Dendritic cell treated with granulocyte-macrophage colony-stimulating factor and Interleukin-4, amounts not matched to agents 40 ng/mL and 50 ng/mL, for 4 days (primary cell): ENCODE measurements at regions not wholly inside any gene's neighbourhood (a gene's known extent, or its start where the extent isn't known, plus 50 kb on each side); places are given as distances from the start of the nearest gene placed in this dataset.

Experiments used
- H3K27ac Mint-ChIP-seq: one replicate; pipeline ENCODE4 v1.8.0; 2022; ENCODE audit warnings: mild to moderate bottlenecking, mixed read lengths
- H3K27me3 Mint-ChIP-seq: one replicate; pipeline ENCODE4 v1.8.0; 2022; ENCODE audit warnings: mild to moderate bottlenecking, mixed read lengths
- H3K36me3 Mint-ChIP-seq: one replicate; pipeline ENCODE4 v1.8.0; 2022; ENCODE audit warnings: low read depth, mixed read lengths
- H3K4me1 Mint-ChIP-seq: one replicate; pipeline ENCODE4 v1.8.0; 2022; ENCODE audit warnings: low read depth, mixed read lengths
- H3K4me3 Mint-ChIP-seq: one replicate; pipeline ENCODE4 v1.8.0; 2022; ENCODE audit warnings: mild to moderate bottlenecking, moderate library complexity, mixed read lengths
- H3K9me3 Mint-ChIP-seq: one replicate; pipeline ENCODE4 v1.8.0; 2022; ENCODE audit warnings: mixed read lengths
- intact Hi-C: fragments of 100-400 bp; cut with micrococcal nuclease; formaldehyde crosslinking; loops from one replicate; pipeline ENCODE4 v1.15.0; 2022

DNA sequence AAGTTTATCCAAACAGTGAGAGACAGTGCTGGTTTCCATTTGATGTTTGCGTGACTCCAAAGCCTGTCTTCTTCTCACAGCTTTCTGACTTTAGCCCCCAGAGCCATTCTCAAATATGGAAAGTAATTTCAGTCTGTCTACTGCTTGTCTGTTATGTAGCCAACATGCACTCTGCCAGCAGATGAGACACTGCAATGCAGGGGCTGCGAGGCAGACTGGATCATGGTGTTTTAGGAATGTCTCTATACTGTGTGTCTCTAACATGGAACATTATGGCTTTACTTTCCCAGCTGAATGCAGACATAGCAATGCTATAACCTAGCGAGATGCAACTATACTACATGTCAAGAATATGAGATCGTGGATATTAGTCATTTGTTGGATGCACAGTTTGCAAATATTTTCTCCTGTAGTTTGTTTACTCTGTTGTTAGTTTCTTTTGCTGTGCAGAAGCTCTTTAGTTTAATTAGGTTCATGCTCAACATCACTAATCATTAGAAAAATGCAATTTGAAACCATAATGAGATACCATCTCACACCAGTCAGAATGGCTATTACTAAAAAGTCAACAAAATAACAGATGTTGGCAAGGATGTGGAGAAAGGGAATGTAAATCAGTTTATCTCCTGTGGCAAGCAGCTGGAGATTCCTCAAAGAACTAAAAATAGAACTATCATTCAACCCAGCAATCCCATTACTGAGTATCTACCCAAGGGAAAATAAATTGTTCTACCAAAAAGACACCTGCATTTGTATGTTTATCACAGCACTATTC is 235.8 kb upstream of the TMTC1 start:
- Mint-ChIP-seq H3K27ac (no peak overlapping the region), H3K9me3 (no peaks in the 10 kb centered on the region), H3K27me3 (no peaks in the 10 kb centered on the region), H3K4me1 (no peaks in the 10 kb centered on the region), H3K4me3 (no peak overlapping the region), H3K36me3 (no peaks in the 10 kb centered on the region)
- intact Hi-C loops, result no loop called here

DNA sequence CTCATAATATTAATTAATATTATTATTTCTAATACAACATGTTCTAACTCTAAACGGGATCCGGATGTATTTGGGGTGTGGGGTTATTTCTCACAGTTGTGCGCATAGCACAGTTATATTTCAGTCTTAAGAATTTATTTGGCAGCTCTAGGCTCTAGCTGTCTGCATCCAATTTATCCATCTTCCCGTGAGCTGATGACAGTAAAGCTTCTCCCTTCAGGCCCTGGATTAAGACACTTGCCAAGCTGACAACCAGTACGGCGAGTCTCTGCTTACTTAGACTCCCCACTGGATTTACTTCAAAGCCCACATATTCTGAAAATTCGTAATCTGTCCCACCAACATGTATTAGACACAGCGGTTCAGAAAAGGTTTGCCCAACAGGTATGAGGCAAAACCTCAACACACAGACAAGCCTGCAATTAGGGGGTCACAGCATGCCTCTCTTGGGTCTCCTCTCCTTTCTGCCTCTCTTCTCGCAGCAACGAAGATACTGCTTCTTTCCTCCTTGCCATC is 232.9 kb upstream of the TMTC1 start:
- intact Hi-C loops, result no loop called here
- Mint-ChIP-seq H3K36me3 (no peaks in the 10 kb centered on the region), H3K4me1 (no peaks in the 10 kb centered on the region), H3K4me3 (no peak overlapping the region), H3K27me3 (no peaks in the 10 kb centered on the region), H3K9me3 (no peaks in the 10 kb centered on the region), H3K27ac (no peak overlapping the region)

DNA sequence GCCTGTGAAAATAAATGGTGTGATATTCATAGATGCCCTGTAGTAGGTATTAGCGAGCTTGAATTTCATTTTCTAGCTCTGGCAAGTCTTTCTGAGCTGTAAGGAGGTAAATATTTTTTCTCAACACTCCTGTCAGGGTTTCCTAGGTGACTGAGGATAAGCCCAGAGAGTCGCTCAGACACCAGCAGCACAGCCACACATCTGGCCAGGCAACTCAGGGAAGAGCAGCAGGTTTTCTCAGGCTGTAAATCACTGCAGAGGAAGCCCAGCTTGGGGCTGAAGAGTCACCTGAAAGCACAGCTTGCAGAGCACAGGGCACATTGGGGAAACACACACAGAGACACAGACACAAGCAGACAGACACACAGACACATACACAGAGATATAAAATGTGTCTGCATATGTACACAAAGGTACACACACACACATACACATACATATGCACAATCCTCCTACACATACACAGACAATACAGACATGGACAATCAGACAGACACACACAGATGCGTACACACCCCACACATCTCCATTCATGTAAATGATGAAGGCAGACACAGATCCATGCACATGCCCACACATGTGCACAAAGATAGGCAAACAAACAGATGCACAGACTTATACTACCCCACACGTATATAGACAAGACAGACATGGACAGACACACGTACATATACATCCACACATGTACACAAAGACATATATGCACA is 232.0 kb upstream of the TMTC1 start:
- H3K4me1 Mint-ChIP-seq, result no peaks in the 10 kb centered on the region
- H3K27ac Mint-ChIP-seq, result no peak overlapping the region
- no peaks in the 10 kb centered on the region for H3K36me3 Mint-ChIP-seq
- intact Hi-C loops, result no loop called here
- H3K27me3 Mint-ChIP-seq, result no peaks in the 10 kb centered on the region
- no peak overlapping the region for H3K4me3 Mint-ChIP-seq
- H3K9me3 Mint-ChIP-seq, result no peaks in the 10 kb centered on the region

DNA sequence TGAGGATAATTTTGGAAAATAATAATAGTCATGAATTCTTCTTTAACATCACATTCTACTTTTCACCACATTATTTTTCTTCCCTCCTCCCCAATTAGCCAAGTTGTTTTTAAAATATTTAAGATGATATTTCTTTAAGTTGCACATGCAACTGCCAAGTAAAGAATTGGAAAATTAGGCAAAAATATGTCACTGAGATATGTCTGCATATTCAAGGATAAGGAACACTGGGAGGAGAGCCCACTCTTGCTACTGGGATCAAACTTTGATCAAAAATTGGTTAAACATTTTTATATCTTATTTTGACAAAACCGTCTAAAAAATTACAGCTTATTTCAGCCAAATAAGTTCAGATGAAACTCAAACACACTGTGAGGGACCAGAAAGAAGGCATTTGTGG is 231.2 kb upstream of the TMTC1 start:
- Mint-ChIP-seq H3K9me3 (no peaks in the 10 kb centered on the region), H3K4me1 (no peaks in the 10 kb centered on the region), H3K36me3 (no peaks in the 10 kb centered on the region), H3K27ac (no peak overlapping the region), H3K4me3 (no peak overlapping the region), H3K27me3 (no peaks in the 10 kb centered on the region)
- intact Hi-C loops, result no loop called here

DNA sequence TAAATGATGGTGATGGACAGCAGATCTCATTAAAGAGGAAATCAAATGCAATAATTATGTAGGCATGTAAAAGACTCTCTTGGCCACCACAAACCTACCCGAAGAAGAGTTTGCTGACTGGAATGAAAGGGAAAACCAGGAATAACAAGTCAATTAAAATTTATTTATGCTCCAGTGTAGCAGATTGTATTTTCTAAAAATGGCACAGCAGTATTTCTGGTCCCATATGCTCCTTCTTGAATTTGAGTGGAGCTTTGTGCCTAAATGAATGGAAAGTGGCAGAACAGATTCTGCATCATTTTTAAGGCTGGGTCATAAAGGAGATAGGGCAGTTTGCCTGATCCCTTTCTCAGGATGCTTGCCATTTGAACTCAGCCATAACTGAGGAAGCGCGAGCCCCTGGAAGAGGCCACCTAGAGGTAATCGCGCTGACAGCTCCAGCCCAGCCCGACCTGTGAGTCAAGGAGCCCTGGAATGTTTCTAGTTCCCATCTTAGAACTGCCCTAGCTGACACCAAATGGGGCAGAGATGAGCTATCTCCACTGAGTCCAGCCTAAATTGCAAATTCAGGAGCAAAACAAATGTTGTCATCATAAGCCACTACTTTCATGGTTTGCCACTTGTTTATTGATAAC is 229.2 kb upstream of the TMTC1 start:
- no peak overlapping the region for H3K4me3 Mint-ChIP-seq
- no peaks in the 10 kb centered on the region for H3K27me3 Mint-ChIP-seq
- no peak overlapping the region for H3K27ac Mint-ChIP-seq
- H3K36me3 Mint-ChIP-seq, result no peaks in the 10 kb centered on the region
- no peaks in the 10 kb centered on the region for H3K4me1 Mint-ChIP-seq
- intact Hi-C loops, result no loop called here
- H3K9me3 Mint-ChIP-seq, result no peaks in the 10 kb centered on the region

DNA sequence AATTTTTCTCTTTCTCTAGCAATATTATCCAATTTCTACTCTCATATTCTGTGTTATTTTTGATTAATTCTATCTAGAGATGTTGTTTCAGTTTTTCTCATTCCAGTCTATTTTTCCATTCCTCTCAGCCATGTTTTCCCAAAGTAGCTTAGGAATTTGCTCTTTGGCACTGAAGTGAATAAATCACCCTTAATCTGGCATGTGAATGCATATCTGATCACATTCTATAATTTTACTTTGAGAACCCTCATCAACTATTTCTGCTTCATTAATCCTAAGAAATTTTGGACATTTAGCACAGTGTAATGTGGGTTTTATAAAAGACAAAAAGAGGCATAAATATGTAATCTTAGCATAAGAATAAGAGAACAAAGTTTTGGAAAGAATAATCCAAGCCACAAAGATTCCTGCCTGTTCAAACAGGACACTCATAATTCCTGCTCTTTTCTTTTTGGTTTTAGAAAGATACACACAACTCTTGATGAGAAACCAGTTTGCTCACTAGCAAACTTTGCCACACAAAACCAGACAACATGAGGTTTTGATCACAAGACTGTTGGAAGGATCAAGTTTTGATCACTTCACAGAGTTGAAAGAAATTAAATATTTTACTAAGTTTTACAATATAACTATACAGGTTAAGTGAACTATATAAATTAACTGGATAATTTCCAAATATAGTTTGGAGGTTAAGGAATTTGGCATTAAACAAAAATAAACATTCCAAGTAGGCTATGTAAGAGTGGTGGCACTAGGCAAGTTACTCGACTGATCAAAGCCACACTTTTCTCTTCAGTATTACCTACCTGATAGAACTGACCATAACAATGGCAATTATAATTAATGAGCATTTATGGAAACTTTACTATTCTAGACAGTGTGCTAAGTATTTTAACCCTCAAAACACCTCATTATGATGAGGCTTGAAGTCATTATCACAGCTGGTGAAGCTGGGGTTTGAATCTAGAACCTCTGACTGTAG is 226.6 kb upstream of the TMTC1 start:
- intact Hi-C loops, result no loop called here
- H3K27me3 Mint-ChIP-seq, result no peaks in the 10 kb centered on the region
- H3K27ac Mint-ChIP-seq, result no peak overlapping the region
- no peaks in the 10 kb centered on the region for H3K9me3 Mint-ChIP-seq
- H3K4me1 Mint-ChIP-seq, result no peaks in the 10 kb centered on the region
- H3K36me3 Mint-ChIP-seq, result no peaks in the 10 kb centered on the region
- no peak overlapping the region for H3K4me3 Mint-ChIP-seq

DNA sequence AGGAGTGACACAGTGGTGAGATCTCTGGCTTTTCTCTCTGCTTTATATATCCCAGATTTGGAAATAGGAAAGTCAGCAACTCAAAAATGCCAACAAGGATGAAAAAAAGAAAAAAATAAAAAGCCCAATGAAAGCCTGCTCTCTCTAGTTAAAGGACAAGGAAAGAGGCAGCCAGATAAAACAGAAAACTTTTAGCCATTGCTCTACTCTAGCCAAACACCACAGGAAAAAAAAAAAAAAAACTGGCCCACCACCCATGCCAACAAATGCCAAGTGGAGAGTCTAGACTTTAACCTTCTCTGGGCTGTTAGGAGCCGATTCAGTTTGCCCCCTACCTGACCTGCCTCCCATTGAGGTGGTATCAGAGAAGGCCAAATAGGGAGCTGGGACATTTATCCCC is 222.3 kb upstream of the TMTC1 start:
- intact Hi-C loops, result no loop called here
- H3K4me1 Mint-ChIP-seq, result no peaks in the 10 kb centered on the region
- no peaks in the 10 kb centered on the region for H3K36me3 Mint-ChIP-seq
- H3K27ac Mint-ChIP-seq, result no peak overlapping the region
- H3K27me3 Mint-ChIP-seq, result no peaks in the 10 kb centered on the region
- no peak overlapping the region for H3K4me3 Mint-ChIP-seq
- H3K9me3 Mint-ChIP-seq, result no peaks in the 10 kb centered on the region

DNA sequence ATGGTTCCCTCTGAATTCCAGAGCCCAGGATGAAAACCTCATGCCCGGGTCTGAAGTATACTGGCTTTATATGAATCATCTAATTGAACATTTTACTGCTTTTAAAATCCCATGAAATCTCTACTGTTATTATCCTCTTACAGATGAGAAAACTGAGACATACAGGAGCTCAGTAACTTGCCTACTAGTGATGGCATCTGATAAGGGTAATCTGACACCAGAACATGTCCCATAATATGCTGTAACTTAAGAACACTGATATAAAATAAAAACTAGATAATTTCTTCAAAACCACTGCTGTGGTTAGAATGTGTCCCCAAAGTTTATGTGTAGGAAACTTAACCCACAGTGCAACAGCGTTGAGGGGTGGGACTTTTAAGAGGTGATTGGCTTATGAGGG is 219.6 kb upstream of the TMTC1 start:
- no peaks in the 10 kb centered on the region for H3K36me3 Mint-ChIP-seq
- intact Hi-C loops, result no loop called here
- no peak overlapping the region for H3K27ac Mint-ChIP-seq
- no peaks in the 10 kb centered on the region for H3K4me1 Mint-ChIP-seq
- no peaks in the 10 kb centered on the region for H3K9me3 Mint-ChIP-seq
- no peaks in the 10 kb centered on the region for H3K27me3 Mint-ChIP-seq
- no peak overlapping the region for H3K4me3 Mint-ChIP-seq

DNA sequence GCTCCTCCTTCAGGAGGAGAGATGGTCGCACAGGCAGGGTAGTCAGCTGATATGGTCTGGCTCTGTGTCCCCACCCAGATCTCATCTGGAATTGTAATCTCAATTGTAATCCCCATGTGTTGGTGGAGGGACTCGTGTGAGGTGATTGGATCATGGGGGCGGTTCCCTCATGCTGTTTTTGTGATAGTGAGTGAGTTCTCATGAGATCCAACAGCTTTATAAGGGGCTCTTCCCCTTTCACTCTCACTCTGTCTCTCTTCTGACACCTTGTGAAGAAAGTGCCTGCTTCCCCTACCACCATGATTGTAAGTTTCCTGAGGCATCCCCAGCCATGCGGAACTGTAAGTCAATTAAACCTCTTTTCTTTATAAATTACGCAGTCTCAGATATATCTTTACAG is 218.9 kb upstream of the TMTC1 start:
- H3K27me3 Mint-ChIP-seq, result no peaks in the 10 kb centered on the region
- intact Hi-C loops, result no loop called here
- H3K36me3 Mint-ChIP-seq, result no peaks in the 10 kb centered on the region
- H3K27ac Mint-ChIP-seq, result no peak overlapping the region
- no peaks in the 10 kb centered on the region for H3K4me1 Mint-ChIP-seq
- no peaks in the 10 kb centered on the region for H3K9me3 Mint-ChIP-seq
- H3K4me3 Mint-ChIP-seq, result no peak overlapping the region

DNA sequence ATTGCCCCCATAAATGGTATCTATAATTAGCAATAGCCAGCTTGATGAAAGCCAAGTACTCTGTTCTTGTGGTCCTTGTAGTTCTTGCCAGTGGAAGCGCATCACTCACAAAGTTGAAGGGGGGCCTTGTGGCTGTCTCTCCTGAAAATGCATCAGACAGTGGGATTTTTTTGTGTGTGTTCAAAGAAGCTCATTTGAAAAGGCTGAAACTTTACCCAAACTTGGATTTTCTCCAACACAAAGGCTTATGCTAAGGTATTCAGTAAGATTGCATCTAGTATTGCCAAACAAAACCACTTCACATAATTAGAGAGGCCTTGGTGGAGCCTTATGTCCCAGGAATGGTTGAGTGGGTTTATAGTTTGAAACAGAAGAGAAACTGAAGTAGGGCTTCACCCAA is 216.7 kb upstream of the TMTC1 start:
- H3K36me3 Mint-ChIP-seq, result no peaks in the 10 kb centered on the region
- H3K4me3 Mint-ChIP-seq, result no peak overlapping the region
- no peaks in the 10 kb centered on the region for H3K9me3 Mint-ChIP-seq

DNA sequence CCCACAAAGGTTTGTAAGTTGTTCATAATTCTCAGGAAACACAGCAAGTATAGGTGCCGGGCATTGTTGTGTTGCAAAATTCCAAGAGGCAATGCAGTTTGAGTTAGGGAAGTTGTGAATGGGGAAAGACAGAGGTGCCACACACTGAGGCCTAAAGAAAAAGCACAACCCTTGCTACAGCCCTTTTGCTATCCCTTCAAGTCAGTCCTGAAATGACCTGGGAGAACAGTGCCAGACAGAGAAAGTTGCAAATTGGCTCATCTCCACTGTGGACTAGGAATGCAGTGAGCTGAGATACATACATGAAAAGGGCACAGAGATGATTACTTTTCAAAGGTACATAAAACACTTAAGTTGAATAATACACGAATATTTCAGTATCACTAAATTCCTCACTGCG is 213.3 kb upstream of the TMTC1 start:
- H3K36me3 Mint-ChIP-seq, result no peaks in the 10 kb centered on the region
- H3K27me3 Mint-ChIP-seq, result no peaks in the 10 kb centered on the region

More for the DNA sequence above, 216.7 kb upstream of the TMTC1 start:
- no peaks in the 10 kb centered on the region for H3K27me3 Mint-ChIP-seq
- no peak overlapping the region for H3K27ac Mint-ChIP-seq
- intact Hi-C loops, result no loop called here
- H3K4me1 Mint-ChIP-seq, result no peaks in the 10 kb centered on the region

DNA sequence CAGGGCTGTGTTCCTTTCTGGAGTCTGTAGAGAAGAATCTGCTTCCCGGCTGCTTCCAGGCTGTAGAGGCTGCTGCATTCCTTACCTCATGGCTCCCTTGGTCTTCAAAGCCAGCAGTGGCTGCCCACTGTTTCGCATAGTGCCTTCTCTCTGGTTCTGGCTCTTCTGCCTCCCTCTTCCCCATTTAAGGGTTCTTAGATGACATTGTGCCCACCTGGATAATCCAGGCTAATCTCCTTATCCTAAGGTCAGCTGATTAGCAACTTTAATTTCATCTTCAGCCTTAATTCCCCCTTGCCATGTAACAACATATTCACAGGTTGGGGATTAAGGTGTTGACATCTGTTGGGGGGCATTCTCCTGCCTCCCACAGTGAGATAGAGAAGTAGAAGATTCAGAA is 208.6 kb upstream of the TMTC1 start:
- Mint-ChIP-seq H3K9me3 (no peaks in the 10 kb centered on the region), H3K36me3 (no peaks in the 10 kb centered on the region), H3K27ac (no peak overlapping the region), H3K4me3 (no peak overlapping the region), H3K4me1 (no peaks in the 10 kb centered on the region), H3K27me3 (no peaks in the 10 kb centered on the region)
- intact Hi-C loops, result no loop called here

More for the DNA sequence above, 213.3 kb upstream of the TMTC1 start:
- Mint-ChIP-seq H3K4me3 (no peak overlapping the region), H3K27ac (no peak overlapping the region), H3K9me3 (no peaks in the 10 kb centered on the region), H3K4me1 (no peaks in the 10 kb centered on the region)
- intact Hi-C loops, result no loop called here

DNA sequence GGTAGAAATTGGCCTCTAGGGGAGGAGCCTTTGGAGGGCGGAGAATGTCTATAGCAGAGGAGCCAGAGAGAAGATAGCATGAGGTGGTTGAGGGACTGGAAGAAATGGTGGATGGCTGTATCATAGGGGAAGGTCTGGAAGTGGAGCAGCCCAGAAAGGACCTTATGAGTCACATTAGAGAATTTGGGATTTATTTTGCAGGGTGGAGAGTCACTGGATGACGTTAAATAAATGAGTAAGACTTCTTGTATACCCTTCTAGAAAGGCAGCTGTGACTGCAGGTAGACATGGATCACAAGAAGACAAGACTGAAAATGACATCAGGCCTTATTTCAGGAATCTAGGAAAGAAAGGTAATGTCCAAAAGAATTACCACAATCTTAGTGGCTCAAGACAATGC is 208.2 kb upstream of the TMTC1 start:
- Mint-ChIP-seq H3K9me3 (no peaks in the 10 kb centered on the region), H3K36me3 (no peaks in the 10 kb centered on the region), H3K4me3 (no peak overlapping the region), H3K4me1 (no peaks in the 10 kb centered on the region), H3K27me3 (no peaks in the 10 kb centered on the region), H3K27ac (no peak overlapping the region)
- intact Hi-C loops, result no loop called here
